HCT116 (cell line): ENCODE measurements at regions not wholly inside any gene's neighbourhood (a gene's known extent, or its start where the extent isn't known, plus 50 kb on each side); places are given as distances from the start of the nearest gene placed in this dataset.

ENCODE experiments used
- ATAC-seq: fragments of 200-7000 bp; cut with Tn5 transposase; 2 replicates; pipeline ENCODE4 v1.9.1; 2020; ENCODE audit warnings: mild to moderate bottlenecking, moderate library complexity
- BruUV-seq: library from RNA; stranded (reverse); fragments of 400-500 nt; replicated peaks from 2 replicates; lab custom pipeline; 2021; lab: Mats Ljungman, UMichigan
- CTCF ChIA-PET: fragments of 300-600 bp; sonication (Branson Sonifier 250); formaldehyde crosslinking; loops from one replicate; lab custom pipeline; 2021; ENCODE audit warnings: antibody characterized with exemption; lab: Charles Lee
- POLR2A ChIA-PET: fragments of 300-600, 350-600 bp; sonication (Branson Sonifier 250); formaldehyde crosslinking; loops from one replicate; lab custom pipeline; 2021; ENCODE audit warnings: antibody characterized with exemption; lab: Charles Lee
- RAD21 ChIA-PET, 2 experiments: fragments of 300-600 bp; sonication (Branson Sonifier 250); formaldehyde crosslinking; loops; one replicate each; lab custom pipeline; 2023; ENCODE audit warnings: low total read pairs in 2 of 2; ENCODE audit not compliant: uncharacterized antibody in 2 of 2, unreplicated experiment in 2 of 2, low non-redundant PET in 1 of 2; lab: Charles Lee
- DNase-seq: peaks from one replicate; pipeline ENCODE4 v3.0.0-alpha.2; 2010; ENCODE audit warnings: low read depth, low spot score
- H2AFZ ChIP-seq: fragments of 200-600 bp; shearing (Covaris generic), sonication (generic); 2 replicates; pipeline ENCODE4 v1.6.1; 2017; ENCODE audit warnings: low read depth, mixed run types, mixed read lengths, antibody characterized with exemption, low read length; ENCODE audit not compliant: poor library complexity, severe bottlenecking
- H3K27ac ChIP-seq: 2 replicates; pipeline ENCODE4 v1.5.1; 2012; ENCODE audit warnings: low read depth, low read length
- H3K27me3 ChIP-seq: fragments of 200-600 bp; sonication (generic); 2 replicates; pipeline ENCODE4 v1.6.1; 2016; ENCODE audit warnings: mixed run types, low read length, mixed read lengths; ENCODE audit not compliant: insufficient read depth
- H3K36me3 ChIP-seq, 2 experiments: fragments of 200-500 bp in 1 of 2; fragments of 200-600 bp in 1 of 2; sonication (Bioruptor generic) in 1 of 2; sonication (generic) in 1 of 2; 2 replicates each; pipeline versions ENCODE4 v1.5.1 to v1.6.1; 2014 to 2016; ENCODE audit warnings: low read length in 2 of 2, inconsistent platforms in 1 of 2, mixed read lengths in 1 of 2, mixed run types in 1 of 2; ENCODE audit not compliant: insufficient read depth in 2 of 2, control insufficient read depth in 1 of 2
- H3K4me1 ChIP-seq, 2 experiments: fragments of 200-600 bp in 1 of 2; sonication (generic) in 1 of 2; 2 replicates each; pipeline versions ENCODE4 v1.5.1 to v1.6.1; 2012 to 2017; ENCODE audit warnings: low read length in 2 of 2, inconsistent platforms in 1 of 2, mild to moderate bottlenecking in 1 of 2, mixed read lengths in 1 of 2, mixed run types in 1 of 2, moderate library complexity in 1 of 2; ENCODE audit not compliant: insufficient read depth in 2 of 2, control insufficient read depth in 1 of 2
- H3K4me2 ChIP-seq: fragments of 200-600 bp; sonication (generic); 2 replicates; pipeline ENCODE4 v1.6.1; 2017; ENCODE audit warnings: mixed run types, low read length, mixed read lengths
- H3K4me3 ChIP-seq, 2 experiments: fragments of 200-600 bp in 1 of 2; sonication (generic) in 1 of 2; replicated peaks in 1 of 2; 2 replicates each; pipeline ENCODE4 v1.5.1; 2011 to 2016; ENCODE audit warnings: low read length in 2 of 2, control low read depth in 1 of 2, low read depth in 1 of 2, mild to moderate bottlenecking in 1 of 2, mixed read lengths in 1 of 2, mixed run types in 1 of 2
- H3K79me2 ChIP-seq: fragments of 200-600 bp; sonication (generic); 2 replicates; pipeline ENCODE4 v1.6.1; 2017; ENCODE audit warnings: mild to moderate bottlenecking, mixed run types, low read length, moderate library complexity, mixed read lengths; ENCODE audit not compliant: insufficient read depth
- H3K9ac ChIP-seq: fragments of 200-600 bp; sonication (generic); 2 replicates; pipeline ENCODE4 v1.6.1; 2016; ENCODE audit warnings: low read length, mixed read lengths
- H3K9me2 ChIP-seq: fragments of 200-600 bp; sonication (generic), shearing (Covaris generic); 2 replicates; pipeline ENCODE4 v1.6.1; 2017; ENCODE audit warnings: mixed run types, mild to moderate bottlenecking, moderate library complexity; ENCODE audit not compliant: insufficient read depth
- H3K9me3 ChIP-seq, 2 experiments: fragments of 200-500 bp in 1 of 2; fragments of 200-600 bp in 1 of 2; sonication (Bioruptor generic) in 1 of 2; sonication (generic) in 1 of 2; 2 replicates each; pipeline ENCODE4 v1.6.1; 2014 to 2017; ENCODE audit warnings: low read length in 2 of 2, mixed read lengths in 2 of 2, inconsistent platforms in 1 of 2, low read depth in 1 of 2, mild to moderate bottlenecking in 1 of 2, mixed run types in 1 of 2, moderate library complexity in 1 of 2; ENCODE audit not compliant: control insufficient read depth in 1 of 2, insufficient read depth in 1 of 2
- H4K20me1 ChIP-seq: fragments of 200-600 bp; sonication (generic), shearing (Covaris generic); 2 replicates; pipeline ENCODE4 v1.6.1; 2017; ENCODE audit warnings: mixed run types, mild to moderate bottlenecking, moderate library complexity; ENCODE audit not compliant: insufficient read depth
- CBX3 ChIP-seq: IDR thresholded peaks from 2 replicates; pipeline ENCODE4 v1.6.1; 2012; ENCODE audit warnings: low read depth
- CEBPB ChIP-seq: IDR thresholded peaks from 2 replicates; pipeline ENCODE4 v1.6.1; 2012; ENCODE audit warnings: low read depth
- EGR1 ChIP-seq: IDR thresholded peaks from 2 replicates; pipeline ENCODE4 v1.6.1; 2012; ENCODE audit warnings: low read depth
- EZH2 ChIP-seq: fragments of 200-600 bp; sonication (generic); IDR thresholded peaks from 2 replicates; pipeline ENCODE4 v1.6.1; 2017; ENCODE audit warnings: antibody characterized with exemption, mixed run types
- EZH2phosphoT487 ChIP-seq: fragments of 200-600 bp; IDR thresholded peaks from 2 replicates; pipeline ENCODE4 v1.6.1; 2018; ENCODE audit warnings: antibody characterized with exemption, borderline replicate concordance
- FOSL1 ChIP-seq: IDR thresholded peaks from 2 replicates; pipeline ENCODE4 v1.6.1; 2012; ENCODE audit warnings: low read depth
- JUND ChIP-seq: IDR thresholded peaks from 2 replicates; pipeline ENCODE4 v1.6.1; 2012
- POLR2AphosphoS5 ChIP-seq: IDR thresholded peaks from 2 replicates; pipeline ENCODE4 v1.6.1; 2011; ENCODE audit warnings: mild to moderate bottlenecking, low read depth, low read length, moderate library complexity
- SIN3A ChIP-seq: IDR thresholded peaks from 2 replicates; pipeline ENCODE4 v1.6.1; 2012; ENCODE audit warnings: low read depth
- SP1 ChIP-seq: IDR thresholded peaks from 2 replicates; pipeline ENCODE4 v1.6.1; 2012; ENCODE audit warnings: low read depth
- SRF ChIP-seq: IDR thresholded peaks from 2 replicates; pipeline ENCODE4 v1.6.1; 2012; ENCODE audit warnings: low read depth
- YY1 ChIP-seq: IDR thresholded peaks from 2 replicates; pipeline ENCODE4 v1.6.1; 2011; ENCODE audit warnings: low read length, low read depth, moderate library complexity, mild to moderate bottlenecking; ENCODE audit not compliant: insufficient replicate concordance; ENCODE audit errors: extremely low read depth
- ZFX ChIP-seq: fragments of 450-650 bp; IDR thresholded peaks from 2 replicates; pipeline ENCODE4 v1.6.1; 2017
- ZNF274 ChIP-seq: fragments of 200-500 bp; sonication (Bioruptor generic); IDR thresholded peaks from 2 replicates; pipeline ENCODE4 v1.6.1; 2014; ENCODE audit warnings: mild to moderate bottlenecking, low read depth, low read length, inconsistent platforms
- intact Hi-C: fragments of 100-400 bp; cut with micrococcal nuclease; formaldehyde crosslinking; loops from 2 replicates; pipeline ENCODE4 v1.10.0; 2022
- TF ChIP-seq, protein P1 (sequence below): IDR thresholded peaks from 2 replicates; pipeline ENCODE4 v1.6.1; 2012
- TF ChIP-seq, protein P2 (sequence below): IDR thresholded peaks from 2 replicates; pipeline ENCODE4 v1.6.1; 2012
- TF ChIP-seq, protein P3 (sequence below), 3 experiments: fragments of 200-600 bp in 1 of 3; sonication (generic) in 1 of 3; IDR thresholded peaks in 2 of 3; conservative IDR thresholded peaks in 1 of 3; 2 replicates each; pipeline ENCODE4 v1.5.1; 2012 to 2017; ENCODE audit warnings: low read depth in 2 of 3, low read length in 2 of 3, antibody characterized with exemption in 1 of 3, borderline replicate concordance in 1 of 3, control low read depth in 1 of 3, mild to moderate bottlenecking in 1 of 3, mixed read lengths in 1 of 3, mixed run types in 1 of 3, moderate library complexity in 1 of 3; ENCODE audit not compliant: insufficient read depth in 1 of 3
- TF ChIP-seq, protein P4 (sequence below): IDR thresholded peaks from 2 replicates; pipeline ENCODE4 v1.6.1; 2012; ENCODE audit warnings: low read depth

DNA sequence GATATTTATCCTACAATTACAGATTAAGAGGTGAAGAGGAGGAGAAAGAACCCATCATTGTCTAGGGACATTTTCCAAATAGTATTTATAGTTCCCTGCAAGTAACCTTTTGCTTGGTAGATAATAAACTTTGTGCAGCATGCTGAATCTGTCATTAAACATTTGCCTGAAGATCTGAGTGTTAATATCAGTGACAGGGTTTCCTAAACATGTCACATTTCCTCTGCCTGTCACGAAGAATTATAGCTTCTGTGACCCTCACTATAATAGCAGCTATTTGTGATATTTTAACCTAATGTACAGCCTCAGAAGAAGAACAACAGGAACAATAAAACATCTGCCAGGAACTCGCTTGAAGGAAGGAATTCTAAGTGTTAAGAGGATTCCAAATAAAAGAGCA lies 350.3 kb downstream of the GXYLT1 start:
- intact Hi-C loops, result loop anchor here (10.0 kb wide), 1 partner anchor 520 kb away; no protein-coding TSS in a partner anchor
- Histone ChIP-seq H3K9ac (no peak overlapping the region), H3K79me2 (no peaks in the 10 kb centered on the region), H3K27ac (no peak overlapping the region), H3K36me3 (no peaks in the 10 kb centered on the region), H3K9me3 (peaks cover 0 to 6% of the 10 kb centered on the region in 2 experiments; a peak in 1 of 4 replicates), H3K9me2 (no peaks in the 10 kb centered on the region; the same call in 1 of the 2 replicates), H4K20me1 (no peaks in the 10 kb centered on the region), H3K27me3 (no peaks in the 10 kb centered on the region), H3K4me3 (no peak overlapping the region), H2AFZ (no peak overlapping the region), H3K4me1 (no peaks in the 10 kb centered on the region), H3K4me2 (no peak overlapping the region)
- TF ChIP-seq JUND (no peak), SRF (no peak), FOSL1 (no peak), ZFX (no peak), CBX3 (no peak), ZNF274 (no peak), SIN3A (no peak), EZH2phosphoT487 (no peak), SP1 (no peak), CEBPB (no peak), POLR2AphosphoS5 (no peak), EZH2 (no peak), EGR1 (no peak), YY1 (no peak)
- TF ChIP-seq, protein P1, sequence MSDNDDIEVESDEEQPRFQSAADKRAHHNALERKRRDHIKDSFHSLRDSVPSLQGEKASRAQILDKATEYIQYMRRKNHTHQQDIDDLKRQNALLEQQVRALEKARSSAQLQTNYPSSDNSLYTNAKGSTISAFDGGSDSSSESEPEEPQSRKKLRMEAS, result no peak
- TF ChIP-seq, protein P2, sequence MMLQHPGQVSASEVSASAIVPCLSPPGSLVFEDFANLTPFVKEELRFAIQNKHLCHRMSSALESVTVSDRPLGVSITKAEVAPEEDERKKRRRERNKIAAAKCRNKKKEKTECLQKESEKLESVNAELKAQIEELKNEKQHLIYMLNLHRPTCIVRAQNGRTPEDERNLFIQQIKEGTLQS, result no peak
- TF ChIP-seq, protein P3, sequence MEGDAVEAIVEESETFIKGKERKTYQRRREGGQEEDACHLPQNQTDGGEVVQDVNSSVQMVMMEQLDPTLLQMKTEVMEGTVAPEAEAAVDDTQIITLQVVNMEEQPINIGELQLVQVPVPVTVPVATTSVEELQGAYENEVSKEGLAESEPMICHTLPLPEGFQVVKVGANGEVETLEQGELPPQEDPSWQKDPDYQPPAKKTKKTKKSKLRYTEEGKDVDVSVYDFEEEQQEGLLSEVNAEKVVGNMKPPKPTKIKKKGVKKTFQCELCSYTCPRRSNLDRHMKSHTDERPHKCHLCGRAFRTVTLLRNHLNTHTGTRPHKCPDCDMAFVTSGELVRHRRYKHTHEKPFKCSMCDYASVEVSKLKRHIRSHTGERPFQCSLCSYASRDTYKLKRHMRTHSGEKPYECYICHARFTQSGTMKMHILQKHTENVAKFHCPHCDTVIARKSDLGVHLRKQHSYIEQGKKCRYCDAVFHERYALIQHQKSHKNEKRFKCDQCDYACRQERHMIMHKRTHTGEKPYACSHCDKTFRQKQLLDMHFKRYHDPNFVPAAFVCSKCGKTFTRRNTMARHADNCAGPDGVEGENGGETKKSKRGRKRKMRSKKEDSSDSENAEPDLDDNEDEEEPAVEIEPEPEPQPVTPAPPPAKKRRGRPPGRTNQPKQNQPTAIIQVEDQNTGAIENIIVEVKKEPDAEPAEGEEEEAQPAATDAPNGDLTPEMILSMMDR (IDR thresholded peaks at IDR 0.05 in 2 of 3, conservative IDR thresholded peaks at IDR 0.05 in 1 of 3; ENCODE audit: borderline replicate concordance in 1 of 3, insufficient read depth in 1 of 3, low read depth in 2 of 3, low read length in 2 of 3), result no peak
- TF ChIP-seq, protein P4, sequence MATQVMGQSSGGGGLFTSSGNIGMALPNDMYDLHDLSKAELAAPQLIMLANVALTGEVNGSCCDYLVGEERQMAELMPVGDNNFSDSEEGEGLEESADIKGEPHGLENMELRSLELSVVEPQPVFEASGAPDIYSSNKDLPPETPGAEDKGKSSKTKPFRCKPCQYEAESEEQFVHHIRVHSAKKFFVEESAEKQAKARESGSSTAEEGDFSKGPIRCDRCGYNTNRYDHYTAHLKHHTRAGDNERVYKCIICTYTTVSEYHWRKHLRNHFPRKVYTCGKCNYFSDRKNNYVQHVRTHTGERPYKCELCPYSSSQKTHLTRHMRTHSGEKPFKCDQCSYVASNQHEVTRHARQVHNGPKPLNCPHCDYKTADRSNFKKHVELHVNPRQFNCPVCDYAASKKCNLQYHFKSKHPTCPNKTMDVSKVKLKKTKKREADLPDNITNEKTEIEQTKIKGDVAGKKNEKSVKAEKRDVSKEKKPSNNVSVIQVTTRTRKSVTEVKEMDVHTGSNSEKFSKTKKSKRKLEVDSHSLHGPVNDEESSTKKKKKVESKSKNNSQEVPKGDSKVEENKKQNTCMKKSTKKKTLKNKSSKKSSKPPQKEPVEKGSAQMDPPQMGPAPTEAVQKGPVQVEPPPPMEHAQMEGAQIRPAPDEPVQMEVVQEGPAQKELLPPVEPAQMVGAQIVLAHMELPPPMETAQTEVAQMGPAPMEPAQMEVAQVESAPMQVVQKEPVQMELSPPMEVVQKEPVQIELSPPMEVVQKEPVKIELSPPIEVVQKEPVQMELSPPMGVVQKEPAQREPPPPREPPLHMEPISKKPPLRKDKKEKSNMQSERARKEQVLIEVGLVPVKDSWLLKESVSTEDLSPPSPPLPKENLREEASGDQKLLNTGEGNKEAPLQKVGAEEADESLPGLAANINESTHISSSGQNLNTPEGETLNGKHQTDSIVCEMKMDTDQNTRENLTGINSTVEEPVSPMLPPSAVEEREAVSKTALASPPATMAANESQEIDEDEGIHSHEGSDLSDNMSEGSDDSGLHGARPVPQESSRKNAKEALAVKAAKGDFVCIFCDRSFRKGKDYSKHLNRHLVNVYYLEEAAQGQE, result no peak
- RAD21 ChIA-PET, result no interaction called here
- no TSS peak for BruUV-seq
- DNase-seq (no peak), ATAC-seq (no peak)
- CTCF ChIA-PET, result interaction anchor here (0.9 kb wide), 1 partner anchor 230 kb away, joined by 3 read pairs; no protein-coding TSS in a partner anchor
- POLR2A ChIA-PET, result no interaction called here
